ENCODE measurements at regions not wholly inside any gene's neighbourhood (a gene's known extent, or its start where the extent isn't known, plus 50 kb on each side); places are given as distances from the start of the nearest gene placed in this dataset.

DNA sequence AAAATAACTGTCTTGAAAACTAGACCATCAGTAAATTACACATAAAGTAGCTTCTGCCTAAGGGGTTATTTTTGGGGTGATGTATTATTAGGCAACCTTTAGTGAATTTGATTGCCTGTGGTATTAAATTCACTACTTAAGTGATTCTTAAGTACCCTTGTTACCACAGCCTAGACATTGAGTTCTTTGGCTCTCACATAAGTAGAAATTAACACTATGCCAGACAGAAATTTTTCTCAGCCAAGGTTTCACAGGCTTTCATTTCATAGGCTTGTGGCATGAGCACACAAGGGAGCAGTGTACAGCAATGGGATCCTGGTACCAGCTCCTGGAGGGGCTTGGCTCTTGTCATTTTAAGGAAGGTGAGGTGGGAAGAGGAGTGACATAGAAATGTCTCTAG is 218.5 kb downstream of the AASDHPPT start:
- H3K4me1 ChIP-seq (ENCODE audit: control insufficient read depth in 1 of 2, insufficient read depth in 2 of 2, low read length in 2 of 2), result no peaks in the 10 kb centered on the region
- no peak overlapping the region for H3K9ac ChIP-seq (ENCODE audit: low read length)
- no peak overlapping the region for H3K4me3 ChIP-seq (replicated peaks in 1 of 2; ENCODE audit: low read depth in 1 of 2, low read length in 2 of 2)
- H3K36me3 ChIP-seq (ENCODE audit: control insufficient read depth in 1 of 2, insufficient read depth in 2 of 2, low read length in 2 of 2), result no peaks in the 10 kb centered on the region
- H3K4me2 ChIP-seq (ENCODE audit: low read length), result no peak overlapping the region
- TF ChIP-seq, protein P1, sequence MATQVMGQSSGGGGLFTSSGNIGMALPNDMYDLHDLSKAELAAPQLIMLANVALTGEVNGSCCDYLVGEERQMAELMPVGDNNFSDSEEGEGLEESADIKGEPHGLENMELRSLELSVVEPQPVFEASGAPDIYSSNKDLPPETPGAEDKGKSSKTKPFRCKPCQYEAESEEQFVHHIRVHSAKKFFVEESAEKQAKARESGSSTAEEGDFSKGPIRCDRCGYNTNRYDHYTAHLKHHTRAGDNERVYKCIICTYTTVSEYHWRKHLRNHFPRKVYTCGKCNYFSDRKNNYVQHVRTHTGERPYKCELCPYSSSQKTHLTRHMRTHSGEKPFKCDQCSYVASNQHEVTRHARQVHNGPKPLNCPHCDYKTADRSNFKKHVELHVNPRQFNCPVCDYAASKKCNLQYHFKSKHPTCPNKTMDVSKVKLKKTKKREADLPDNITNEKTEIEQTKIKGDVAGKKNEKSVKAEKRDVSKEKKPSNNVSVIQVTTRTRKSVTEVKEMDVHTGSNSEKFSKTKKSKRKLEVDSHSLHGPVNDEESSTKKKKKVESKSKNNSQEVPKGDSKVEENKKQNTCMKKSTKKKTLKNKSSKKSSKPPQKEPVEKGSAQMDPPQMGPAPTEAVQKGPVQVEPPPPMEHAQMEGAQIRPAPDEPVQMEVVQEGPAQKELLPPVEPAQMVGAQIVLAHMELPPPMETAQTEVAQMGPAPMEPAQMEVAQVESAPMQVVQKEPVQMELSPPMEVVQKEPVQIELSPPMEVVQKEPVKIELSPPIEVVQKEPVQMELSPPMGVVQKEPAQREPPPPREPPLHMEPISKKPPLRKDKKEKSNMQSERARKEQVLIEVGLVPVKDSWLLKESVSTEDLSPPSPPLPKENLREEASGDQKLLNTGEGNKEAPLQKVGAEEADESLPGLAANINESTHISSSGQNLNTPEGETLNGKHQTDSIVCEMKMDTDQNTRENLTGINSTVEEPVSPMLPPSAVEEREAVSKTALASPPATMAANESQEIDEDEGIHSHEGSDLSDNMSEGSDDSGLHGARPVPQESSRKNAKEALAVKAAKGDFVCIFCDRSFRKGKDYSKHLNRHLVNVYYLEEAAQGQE (IDR thresholded peaks at IDR 0.05; ENCODE audit: low read depth), result no peak
- TF ChIP-seq, protein P2, sequence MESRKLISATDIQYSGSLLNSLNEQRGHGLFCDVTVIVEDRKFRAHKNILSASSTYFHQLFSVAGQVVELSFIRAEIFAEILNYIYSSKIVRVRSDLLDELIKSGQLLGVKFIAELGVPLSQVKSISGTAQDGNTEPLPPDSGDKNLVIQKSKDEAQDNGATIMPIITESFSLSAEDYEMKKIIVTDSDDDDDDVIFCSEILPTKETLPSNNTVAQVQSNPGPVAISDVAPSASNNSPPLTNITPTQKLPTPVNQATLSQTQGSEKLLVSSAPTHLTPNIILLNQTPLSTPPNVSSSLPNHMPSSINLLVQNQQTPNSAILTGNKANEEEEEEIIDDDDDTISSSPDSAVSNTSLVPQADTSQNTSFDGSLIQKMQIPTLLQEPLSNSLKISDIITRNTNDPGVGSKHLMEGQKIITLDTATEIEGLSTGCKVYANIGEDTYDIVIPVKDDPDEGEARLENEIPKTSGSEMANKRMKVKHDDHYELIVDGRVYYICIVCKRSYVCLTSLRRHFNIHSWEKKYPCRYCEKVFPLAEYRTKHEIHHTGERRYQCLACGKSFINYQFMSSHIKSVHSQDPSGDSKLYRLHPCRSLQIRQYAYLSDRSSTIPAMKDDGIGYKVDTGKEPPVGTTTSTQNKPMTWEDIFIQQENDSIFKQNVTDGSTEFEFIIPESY (IDR thresholded peaks at IDR 0.05; ENCODE audit: extremely low read depth, insufficient replicate concordance, low read length), result no peak
- TF ChIP-seq EZH2 (IDR thresholded peaks at IDR 0.05), result no peak
- no peak for TF ChIP-seq RAD21 (IDR thresholded peaks at IDR 0.05; ENCODE audit: low read depth)
- TF ChIP-seq CEBPB (IDR thresholded peaks at IDR 0.05; ENCODE audit: low read depth), result no peak
- no peak for TF ChIP-seq POLR2A (IDR thresholded peaks at IDR 0.05; ENCODE audit: borderline replicate concordance, extremely low read depth, insufficient read depth, insufficient read length)
- TF ChIP-seq, protein P3, sequence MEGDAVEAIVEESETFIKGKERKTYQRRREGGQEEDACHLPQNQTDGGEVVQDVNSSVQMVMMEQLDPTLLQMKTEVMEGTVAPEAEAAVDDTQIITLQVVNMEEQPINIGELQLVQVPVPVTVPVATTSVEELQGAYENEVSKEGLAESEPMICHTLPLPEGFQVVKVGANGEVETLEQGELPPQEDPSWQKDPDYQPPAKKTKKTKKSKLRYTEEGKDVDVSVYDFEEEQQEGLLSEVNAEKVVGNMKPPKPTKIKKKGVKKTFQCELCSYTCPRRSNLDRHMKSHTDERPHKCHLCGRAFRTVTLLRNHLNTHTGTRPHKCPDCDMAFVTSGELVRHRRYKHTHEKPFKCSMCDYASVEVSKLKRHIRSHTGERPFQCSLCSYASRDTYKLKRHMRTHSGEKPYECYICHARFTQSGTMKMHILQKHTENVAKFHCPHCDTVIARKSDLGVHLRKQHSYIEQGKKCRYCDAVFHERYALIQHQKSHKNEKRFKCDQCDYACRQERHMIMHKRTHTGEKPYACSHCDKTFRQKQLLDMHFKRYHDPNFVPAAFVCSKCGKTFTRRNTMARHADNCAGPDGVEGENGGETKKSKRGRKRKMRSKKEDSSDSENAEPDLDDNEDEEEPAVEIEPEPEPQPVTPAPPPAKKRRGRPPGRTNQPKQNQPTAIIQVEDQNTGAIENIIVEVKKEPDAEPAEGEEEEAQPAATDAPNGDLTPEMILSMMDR (IDR thresholded peaks at IDR 0.05 in 2 of 3, conservative IDR thresholded peaks at IDR 0.05 in 1 of 3; ENCODE audit: borderline replicate concordance in 1 of 3, insufficient read depth in 1 of 3, low read depth in 2 of 3, low read length in 2 of 3), result no peak
- no peak for TF ChIP-seq ZFX (IDR thresholded peaks at IDR 0.05)
- no peak for TF ChIP-seq EGR1 (IDR thresholded peaks at IDR 0.05; ENCODE audit: low read depth)
- TF ChIP-seq SP1 (IDR thresholded peaks at IDR 0.05; ENCODE audit: low read depth), result no peak
- no peak for TF ChIP-seq FOSL1 (IDR thresholded peaks at IDR 0.05; ENCODE audit: low read depth)
- H4K20me1 ChIP-seq (ENCODE audit: insufficient read depth), result no peaks in the 10 kb centered on the region
- H3K79me2 ChIP-seq (ENCODE audit: insufficient read depth, low read length), result no peaks in the 10 kb centered on the region
- ChIA-PET POLR2A (no interaction called here), RAD21 (ENCODE audit: low non-redundant PET in 1 of 2, low total read pairs in 2 of 2, uncharacterized antibody in 2 of 2, unreplicated experiment in 2 of 2) (no interaction called here), CTCF (interaction anchor here (1.1 kb wide), 1 partner anchor 10 kb away, joined by 3 read pairs; no protein-coding TSS in a partner anchor)
- no peak for DNase-seq (ENCODE audit: low read depth, low spot score)
- BruUV-seq (replicated peaks), result no TSS peak
- H2AFZ ChIP-seq (ENCODE audit: low read depth, low read length, poor library complexity, severe bottlenecking), result no peak overlapping the region
- H3K9me2 ChIP-seq (ENCODE audit: insufficient read depth), result no peaks in the 10 kb centered on the region
- ATAC-seq, result no peak
- no peaks in the 10 kb centered on the region for H3K9me3 ChIP-seq (ENCODE audit: control insufficient read depth in 1 of 2, insufficient read depth in 1 of 2, low read depth in 1 of 2, low read length in 2 of 2)
- intact Hi-C loops (cut with micrococcal nuclease), result no loop called here
- H3K27me3 ChIP-seq (ENCODE audit: insufficient read depth, low read length), result no peaks in the 10 kb centered on the region
- H3K27ac ChIP-seq (ENCODE audit: low read depth, low read length), result no peak overlapping the region
